ENCODE measurements at regions not wholly inside any gene's neighbourhood (a gene's known extent, or its start where the extent isn't known, plus 50 kb on each side); places are given as distances from the start of the nearest gene placed in this dataset.
"Not testable (repeated sequence)": the region's sequence is repeated elsewhere in the genome, so short reads cannot be mapped to it uniquely, and the experiment has no call there.

GRCh38 chr6:134403312-134403711 is 85.4 kb upstream of the SGK1 start:
- not testable (repeated sequence) for TF ChIP-seq CTCF, POLR2A (IDR thresholded peaks at IDR 0.05)

All from uterus (tissue), 2 donors.